SIG-M5 treated with dmso at 0.1 percent for 504 hours (cell line): ENCODE measurements at regions not wholly inside any gene's neighbourhood (a gene's known extent, or its start where the extent isn't known, plus 50 kb on each side); places are given as distances from the start of the nearest gene placed in this dataset.
"Not testable (repeated sequence)": the region's sequence is repeated elsewhere in the genome, so short reads cannot be mapped to it uniquely, and the experiment has no call there.

ENCODE experiments used
- DNase-seq: peaks from one replicate; lab custom pipeline; 2025; ENCODE audit not compliant: unreplicated experiment; lab: John Stamatoyannopoulos, UW

- no peak for DNase-seq
Observed at GRCh38 chr1:29931477-29932175, 695.3 kb downstream of the PTPRU start.

GRCh38 chr1:29925058-29925457 lies 688.7 kb downstream of the PTPRU start:
- DNase-seq: no peak

GRCh38 chr1:29924017-29924431 lies 687.7 kb downstream of the PTPRU start:
- no peak for DNase-seq

GRCh38 chr1:29921741-29922140 lies 685.4 kb downstream of the PTPRU start:
- no peak for DNase-seq

DNA sequence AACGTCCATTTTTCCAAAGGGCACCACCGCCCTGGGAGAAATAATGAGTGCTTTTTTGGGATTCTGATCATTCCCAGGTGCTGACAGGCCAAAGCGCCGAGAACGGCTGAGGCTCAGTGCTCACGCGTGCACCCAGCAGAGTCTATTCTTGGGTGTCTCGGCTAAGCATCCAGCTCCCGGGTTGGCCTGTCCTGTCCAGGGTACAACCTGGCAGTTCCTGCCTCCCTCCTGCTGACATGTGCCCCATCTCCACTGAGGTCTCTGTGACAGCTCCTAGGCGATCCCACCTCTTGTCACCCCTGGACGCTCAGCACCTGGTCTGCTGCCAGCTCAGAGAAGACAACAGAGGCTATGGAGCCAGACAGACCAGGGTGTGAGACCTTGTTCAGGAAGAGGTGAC lies 684.5 kb downstream of the PTPRU start:
- DNase-seq: no peak

GRCh38 chr1:29920316-29920715 lies 684.0 kb downstream of the PTPRU start:
- DNase-seq: no peak

- not testable (repeated sequence) for DNase-seq
Observed at GRCh38 chr1:29919041-29919440, 682.7 kb downstream of the PTPRU start.

DNA sequence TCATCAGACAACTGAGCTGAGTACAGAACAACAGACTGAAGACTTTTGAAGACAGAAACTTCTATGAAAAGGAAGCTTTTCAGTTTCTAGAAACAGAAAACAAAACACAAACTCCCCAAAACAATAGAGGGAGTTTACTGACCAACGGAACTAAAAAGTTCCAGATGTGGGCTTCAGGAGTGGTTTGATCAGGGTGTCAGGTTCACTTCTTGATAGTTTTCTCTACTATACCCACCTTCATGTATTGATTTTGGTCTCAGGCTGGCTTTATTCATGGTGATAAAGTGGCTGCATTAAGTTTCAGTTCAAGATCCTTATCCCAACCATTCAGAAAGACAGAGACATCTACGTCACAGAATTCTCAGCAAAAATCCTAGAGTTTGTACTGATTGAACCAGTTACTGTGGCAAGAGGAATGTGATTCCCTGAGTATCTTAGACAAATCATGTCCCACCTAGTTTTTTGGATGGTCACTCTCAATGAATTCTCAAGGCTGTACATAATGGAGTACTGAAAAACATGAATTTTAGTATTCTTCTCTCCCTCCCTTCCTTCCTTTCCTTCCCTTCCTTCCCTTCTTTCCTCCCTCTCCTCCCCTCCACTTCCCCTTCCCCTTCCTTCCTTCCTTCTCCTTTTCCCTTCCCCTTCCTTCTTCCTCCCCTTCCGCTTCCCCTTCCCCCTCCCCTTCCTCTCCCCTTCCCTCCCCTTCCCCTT lies 680.5 kb downstream of the PTPRU start:
- no peak for DNase-seq

DNA sequence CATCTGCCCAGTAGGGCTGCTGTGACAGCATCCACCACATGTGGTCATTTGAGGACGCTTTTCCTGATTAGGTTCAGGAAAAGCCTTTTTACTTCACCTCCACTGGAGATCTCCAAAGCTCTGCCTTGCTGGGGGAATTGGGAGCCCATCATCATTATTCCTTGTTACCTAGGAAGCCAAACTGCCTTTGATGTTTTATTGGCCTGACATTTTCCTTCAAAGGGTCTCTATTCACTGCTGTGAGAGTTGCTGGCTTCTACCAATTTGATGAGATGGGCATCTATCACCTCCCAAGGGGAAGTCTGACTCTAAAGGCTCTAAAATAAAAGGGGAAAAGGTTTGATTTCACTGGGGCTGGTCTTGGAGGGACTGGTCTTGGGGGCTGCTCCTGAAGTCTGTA lies 678.6 kb downstream of the PTPRU start:
- no peak for DNase-seq

DNA sequence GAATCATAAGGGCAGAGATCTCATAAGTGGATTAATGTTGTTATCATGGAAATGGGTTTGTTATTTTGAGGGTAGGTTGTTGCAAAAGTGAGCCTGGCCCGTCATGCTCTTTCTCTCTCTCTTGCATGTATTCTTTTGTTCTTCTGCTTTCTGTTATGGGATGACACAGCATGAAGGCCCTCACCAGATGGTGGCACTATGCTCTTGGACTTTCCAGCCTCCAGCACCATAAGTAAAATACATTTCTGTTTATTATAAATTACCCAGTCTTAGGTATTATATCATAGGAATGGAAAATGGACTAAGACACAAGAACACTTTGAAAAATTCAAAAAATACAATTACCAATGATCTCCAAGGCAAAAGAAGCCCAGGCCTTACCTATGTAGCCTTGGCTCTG lies 676.1 kb downstream of the PTPRU start:
- DNase-seq: no peak

- no peak for DNase-seq
Observed at GRCh38 chr1:29909962-29910361, 673.6 kb downstream of the PTPRU start.

GRCh38 chr1:29907596-29907995 lies 671.3 kb downstream of the PTPRU start:
- DNase-seq: no peak

DNA sequence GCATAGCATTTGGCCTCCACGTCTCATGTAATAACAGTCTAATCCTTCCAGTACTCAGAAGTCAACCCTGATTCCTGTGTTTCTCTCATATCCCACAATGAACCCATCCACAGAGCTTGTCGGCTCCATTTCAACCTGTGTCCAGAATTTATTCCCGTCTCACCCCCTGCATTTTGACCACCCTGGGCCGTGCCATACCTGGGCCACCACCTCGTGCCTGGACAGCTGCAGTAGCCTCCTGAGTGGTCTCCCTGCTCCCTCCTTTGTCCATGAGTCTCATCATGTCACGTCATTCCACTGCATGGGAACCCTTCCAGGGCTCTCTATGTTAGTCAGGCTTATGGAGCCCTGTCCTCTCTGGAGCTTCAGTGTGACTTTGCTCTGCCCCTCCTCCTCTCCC lies 670.6 kb downstream of the PTPRU start:
- DNase-seq: no peak

GRCh38 chr1:29903548-29904166 lies 667.3 kb downstream of the PTPRU start:
- DNase-seq: no peak

GRCh38 chr1:29901624-29902325 lies 665.5 kb downstream of the PTPRU start:
- DNase-seq: no peak

DNA sequence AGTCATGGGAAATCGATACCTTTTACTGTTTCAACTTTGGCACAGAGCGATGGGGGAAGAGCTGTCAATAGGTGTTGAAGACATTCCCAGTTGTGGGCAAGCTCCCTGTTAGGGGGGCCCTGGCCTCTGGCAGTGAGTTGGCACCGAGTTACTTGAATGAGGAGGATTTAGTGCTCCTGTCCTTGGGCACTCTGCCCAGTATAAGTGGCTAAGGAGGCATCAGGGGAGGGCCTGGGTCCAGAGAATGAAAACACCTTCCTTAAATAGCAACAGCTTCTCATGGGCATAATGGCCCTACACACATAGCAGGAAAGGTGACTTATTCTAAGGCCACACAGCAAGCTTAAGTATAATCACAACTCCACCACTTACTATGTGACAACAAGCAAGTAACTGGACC lies 664.4 kb downstream of the PTPRU start:
- no peak for DNase-seq

- no peak for DNase-seq
Observed at GRCh38 chr1:29900104-29900679, 663.9 kb downstream of the PTPRU start.

DNA sequence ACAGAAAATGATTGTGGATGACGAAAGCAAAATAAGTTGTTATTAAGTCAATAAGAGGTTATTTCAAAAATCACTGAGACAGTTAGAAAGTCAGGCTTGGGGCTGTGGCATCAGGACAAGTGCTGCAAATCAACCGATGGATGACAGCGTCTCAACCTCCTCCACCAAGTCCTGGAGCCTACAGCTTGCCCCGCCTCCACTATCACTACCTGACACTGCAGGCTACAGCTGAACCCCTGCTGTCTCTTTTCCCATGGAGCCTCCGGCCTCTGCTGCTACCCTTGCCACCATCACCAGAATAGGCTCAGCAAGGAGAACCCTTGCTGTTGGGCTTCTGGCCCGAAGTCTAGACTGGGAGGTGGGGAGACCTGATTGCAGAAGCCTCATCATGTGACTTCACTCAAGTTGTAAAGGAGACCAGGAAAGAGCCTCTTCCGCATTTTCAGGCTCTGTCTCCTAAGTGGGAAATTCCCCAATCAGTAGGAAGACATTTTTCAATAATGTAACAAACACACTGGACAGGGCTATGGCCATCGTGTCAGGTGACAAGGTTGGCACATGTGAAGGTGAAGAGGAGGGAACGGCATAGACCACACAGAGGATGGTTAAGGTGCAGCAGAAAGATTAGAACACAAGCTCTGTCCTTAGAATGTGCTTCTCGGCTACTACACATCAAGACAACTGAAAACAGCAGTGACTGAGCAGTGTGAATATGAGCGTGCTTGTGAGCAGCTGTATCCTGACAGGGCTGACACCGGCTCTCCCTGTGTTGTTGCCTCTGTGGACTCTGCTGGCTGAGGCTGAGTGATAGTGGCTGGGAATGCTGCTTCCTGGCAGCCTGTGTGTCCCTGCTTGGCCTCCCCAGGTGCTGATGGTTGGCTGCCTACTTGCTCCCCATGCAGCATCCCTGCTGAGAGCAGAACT lies 660.7 kb downstream of the PTPRU start:
- no peak for DNase-seq

- no peak for DNase-seq
Observed at GRCh38 chr1:29896300-29896699, 660.0 kb downstream of the PTPRU start.

DNA sequence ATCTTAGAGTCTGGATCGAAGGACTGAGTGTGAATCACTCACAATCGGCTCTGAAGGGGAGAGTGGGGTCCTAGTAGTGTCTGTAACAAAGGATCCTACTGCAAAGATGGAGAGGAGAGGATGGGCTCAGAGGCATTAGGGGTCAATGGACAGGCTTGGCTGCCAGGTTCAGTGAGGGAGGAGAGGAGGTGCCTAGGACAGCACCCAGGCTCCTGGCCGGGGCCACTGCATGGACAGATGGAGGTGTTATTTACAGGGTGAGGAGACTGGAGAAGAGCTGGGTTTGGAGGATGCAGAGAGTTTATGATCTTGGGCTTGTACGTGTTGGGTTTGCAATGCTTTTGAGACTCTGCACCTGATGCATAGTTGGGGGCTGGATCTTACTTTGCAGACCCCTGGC lies 658.9 kb downstream of the PTPRU start:
- no peak for DNase-seq
